CD4-positive, alpha-beta T cell treated with Interleukin-6 for 4 hours (primary cell): ENCODE measurements at regions not wholly inside any gene's neighbourhood (a gene's known extent, or its start where the extent isn't known, plus 50 kb on each side); places are given as distances from the start of the nearest gene placed in this dataset.

Experiments
- DNase-seq: peaks from one replicate; pipeline ENCODE4 v3.0.0-alpha.2; 2020; ENCODE audit warnings: mixed read lengths

DNA sequence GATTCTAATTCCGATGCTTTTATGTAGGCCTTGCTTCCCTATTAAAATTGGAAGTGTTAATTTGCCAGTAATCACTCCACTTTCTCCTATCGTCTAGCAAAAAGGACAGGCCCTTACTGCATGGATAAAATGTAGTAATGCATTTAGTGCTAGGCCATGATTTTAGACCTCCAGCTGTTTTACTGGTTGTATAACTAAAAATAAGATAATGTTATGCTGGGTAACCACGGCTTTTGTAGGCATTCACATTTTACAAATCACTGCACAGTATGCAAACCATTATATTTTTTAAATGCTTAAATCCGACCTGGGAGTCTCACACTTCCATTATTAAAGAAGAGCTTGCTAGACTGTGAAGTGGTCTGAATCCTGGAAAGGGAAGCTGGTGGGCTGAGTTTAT lies 179.5 kb downstream of the TFAP2A start:
- DNase-seq, result no peak

DNA sequence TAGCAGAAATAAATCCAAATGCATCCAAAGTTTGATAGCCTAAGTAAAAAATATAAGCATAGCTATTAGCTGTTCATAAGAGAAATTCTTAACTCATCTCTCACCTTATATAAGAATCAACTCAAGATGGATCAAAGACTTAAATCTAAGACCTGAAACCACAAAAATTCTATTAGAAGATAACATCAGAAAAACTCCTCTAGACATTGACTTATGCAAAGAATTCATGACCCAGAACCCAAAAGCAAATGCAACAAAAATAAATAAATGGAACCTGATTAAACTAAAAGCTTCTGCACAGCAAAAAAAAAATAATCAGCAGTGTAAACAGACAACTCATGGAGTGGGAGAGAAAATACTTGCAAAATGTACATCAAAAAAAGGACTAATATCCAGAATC lies 184.3 kb downstream of the TFAP2A start:
- DNase-seq, result no peak

DNA sequence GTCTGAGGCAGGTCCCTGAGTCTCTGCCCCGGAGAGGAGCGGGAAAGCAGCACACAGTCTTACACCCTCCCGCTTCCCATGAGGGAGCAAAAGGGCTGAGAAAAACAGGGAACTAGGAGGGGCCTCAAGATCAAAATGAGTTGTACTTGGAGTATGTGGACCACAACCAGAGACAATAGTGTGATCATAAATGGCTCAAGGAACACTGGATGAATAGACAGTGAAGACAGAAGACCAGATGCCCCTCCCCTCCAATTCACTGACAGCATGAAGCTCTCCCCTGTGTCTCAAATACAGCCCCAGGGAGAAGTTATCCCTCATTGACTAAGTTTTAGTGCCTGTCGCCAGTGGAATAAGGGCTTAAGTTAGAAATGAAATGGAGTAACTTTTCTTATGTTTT lies 191.0 kb downstream of the TFAP2A start:
- no peak for DNase-seq

- DNase-seq, result no peak
Measured at GRCh38 chr6:10221178-10221577, 193.7 kb downstream of the TFAP2A start.

- DNase-seq, result no peak
Measured at GRCh38 chr6:10219510-10219909, 195.4 kb downstream of the TFAP2A start.

- DNase-seq, result no peak
Measured at GRCh38 chr6:10217111-10217510, 197.8 kb downstream of the TFAP2A start.

- DNase-seq, result no peak
Measured at GRCh38 chr6:10215326-10216110, 199.4 kb downstream of the TFAP2A start.

DNA sequence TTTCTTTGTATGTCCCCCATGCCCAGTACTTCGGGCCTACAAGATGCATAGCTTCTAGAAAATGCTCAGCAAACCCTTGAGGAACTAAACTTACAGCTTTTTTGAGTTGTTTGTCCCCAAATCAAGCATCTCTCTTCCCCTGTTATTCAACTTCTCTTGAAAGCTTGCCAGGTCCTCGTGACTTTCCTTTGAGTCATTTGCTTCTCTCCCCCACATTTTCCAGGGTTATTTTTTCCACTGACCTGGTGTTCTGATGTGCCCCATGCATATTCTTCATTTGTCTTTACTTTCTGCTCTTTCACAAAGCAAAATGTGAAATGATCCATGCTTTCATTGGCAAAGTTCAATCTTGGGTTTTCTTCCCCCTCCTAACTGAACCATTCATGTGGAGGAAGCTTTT lies 204.8 kb downstream of the TFAP2A start:
- DNase-seq, result no peak

- DNase-seq, result no peak
Measured at GRCh38 chr6:10205892-10206291, 209.0 kb downstream of the TFAP2A start.

DNA sequence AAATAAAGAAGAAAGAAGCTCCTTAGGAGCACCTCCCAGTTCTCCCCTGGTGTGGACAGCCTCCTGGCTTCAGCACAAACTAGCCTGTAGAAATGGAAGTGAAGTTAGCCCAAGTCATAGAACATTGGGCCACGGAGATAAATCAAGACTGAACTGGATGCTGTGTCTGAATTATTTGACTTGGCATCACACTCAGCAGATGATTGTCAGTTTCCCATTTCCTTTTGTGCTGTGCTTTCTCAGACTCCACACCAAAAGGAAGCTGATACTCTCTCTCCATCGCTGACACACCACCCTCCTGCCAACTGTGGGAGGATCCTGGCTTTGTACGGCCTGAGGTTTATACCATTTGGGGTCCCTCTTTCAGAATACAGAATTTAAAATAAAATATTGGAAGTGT lies 209.8 kb downstream of the TFAP2A start:
- DNase-seq, result no peak

- DNase-seq, result no peak
Measured at GRCh38 chr6:10203651-10204050, 211.2 kb downstream of the TFAP2A start.

DNA sequence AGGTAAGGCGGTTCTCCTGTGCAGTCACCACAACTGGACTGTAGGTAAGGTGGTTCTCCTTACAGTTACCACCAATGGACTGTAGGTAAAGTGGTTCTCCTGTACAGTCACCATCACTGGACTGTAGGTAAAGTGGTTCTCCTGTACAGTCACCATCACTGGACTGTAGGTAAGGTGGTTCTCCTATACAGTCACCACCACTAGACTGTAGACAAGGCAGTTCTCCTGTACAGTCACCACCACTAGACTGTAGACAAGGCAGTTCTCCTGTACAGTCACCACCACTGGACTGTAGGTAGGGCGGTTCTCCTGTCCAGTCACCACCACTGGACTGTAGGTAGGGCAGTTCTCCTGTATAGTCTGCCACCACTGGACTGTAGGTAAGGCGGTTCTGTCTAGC lies 212.3 kb downstream of the TFAP2A start:
- DNase-seq, result no peak

- DNase-seq, result no peak
Measured at GRCh38 chr6:10201606-10202510, 213.0 kb downstream of the TFAP2A start.

DNA sequence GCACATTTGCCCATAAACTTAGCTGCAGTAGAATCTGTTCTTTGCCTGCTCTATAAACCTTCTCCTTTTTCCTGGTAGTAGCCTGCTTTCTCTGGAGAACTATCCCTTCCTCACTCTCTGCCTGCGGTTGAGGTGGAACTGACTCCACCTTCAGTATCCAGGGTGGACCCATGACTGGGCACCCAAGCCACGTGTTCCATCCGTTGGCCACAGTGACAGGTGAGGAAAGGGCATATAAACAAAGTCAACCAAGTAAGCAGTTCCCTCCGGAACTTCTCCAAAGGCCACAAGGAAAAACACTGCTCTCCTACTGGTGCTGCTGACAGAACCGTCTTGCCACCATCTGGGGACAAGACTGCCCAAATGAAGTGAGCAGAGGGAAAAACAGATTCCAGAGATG lies 218.8 kb downstream of the TFAP2A start:
- no peak for DNase-seq

DNA sequence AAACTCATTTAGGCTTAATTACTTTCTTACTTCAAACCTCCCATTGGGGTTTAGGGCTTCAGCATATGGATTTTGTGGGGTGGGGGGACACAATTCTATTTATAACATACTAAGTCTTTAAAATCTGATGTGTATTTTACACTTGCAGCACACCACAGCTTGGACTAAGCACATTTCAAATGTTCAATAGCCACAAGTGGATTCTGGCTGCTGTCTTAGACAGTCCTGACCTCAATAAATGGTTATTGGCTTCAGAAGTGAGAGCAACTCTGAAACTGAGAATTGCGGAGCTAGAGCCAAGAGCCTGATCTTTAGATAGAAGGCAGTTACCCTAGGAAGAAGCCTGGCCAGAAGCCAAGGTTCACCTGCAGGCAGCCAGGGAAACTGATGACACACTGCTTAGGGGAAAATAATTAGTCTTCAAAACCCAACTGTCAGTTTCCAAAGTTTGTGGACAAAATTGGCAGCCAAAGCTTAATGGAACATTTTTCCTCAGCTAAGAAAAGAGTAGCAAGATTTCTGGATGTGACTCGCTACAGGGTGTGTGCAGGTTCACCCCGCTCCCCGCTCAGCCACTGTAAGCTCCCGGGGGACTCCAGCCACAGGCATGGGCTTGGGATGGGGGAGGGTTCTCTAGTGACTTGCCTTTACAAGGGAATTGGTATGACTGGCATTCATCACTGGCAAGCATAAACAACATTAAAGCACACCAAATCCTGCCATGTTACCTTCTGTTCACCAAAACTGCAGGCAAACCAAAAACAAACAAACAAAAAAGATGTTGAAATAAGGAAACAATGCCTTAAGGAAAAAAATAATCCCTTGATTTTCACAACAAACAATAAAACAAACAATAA lies 219.8 kb downstream of the TFAP2A start:
- DNase-seq, result no peak

DNA sequence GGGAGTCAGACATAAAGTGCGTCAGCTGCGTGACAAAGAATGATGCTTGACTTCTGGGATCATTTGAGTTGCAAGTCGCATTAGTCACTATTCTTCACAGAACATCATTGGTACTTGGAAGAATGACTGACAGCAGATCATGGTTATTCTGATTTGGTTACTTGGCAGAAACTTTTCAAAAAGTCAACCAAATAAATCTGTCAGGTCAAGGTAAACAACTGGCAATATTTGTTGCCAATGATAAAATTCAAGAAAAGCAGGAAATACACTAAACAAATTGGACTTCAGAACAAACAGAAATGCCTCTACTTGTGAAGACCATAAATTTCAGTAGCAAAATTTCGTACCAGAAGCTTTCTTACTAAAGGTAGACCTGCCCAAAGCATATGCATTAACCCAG lies 221.6 kb downstream of the TFAP2A start:
- no peak for DNase-seq

DNA sequence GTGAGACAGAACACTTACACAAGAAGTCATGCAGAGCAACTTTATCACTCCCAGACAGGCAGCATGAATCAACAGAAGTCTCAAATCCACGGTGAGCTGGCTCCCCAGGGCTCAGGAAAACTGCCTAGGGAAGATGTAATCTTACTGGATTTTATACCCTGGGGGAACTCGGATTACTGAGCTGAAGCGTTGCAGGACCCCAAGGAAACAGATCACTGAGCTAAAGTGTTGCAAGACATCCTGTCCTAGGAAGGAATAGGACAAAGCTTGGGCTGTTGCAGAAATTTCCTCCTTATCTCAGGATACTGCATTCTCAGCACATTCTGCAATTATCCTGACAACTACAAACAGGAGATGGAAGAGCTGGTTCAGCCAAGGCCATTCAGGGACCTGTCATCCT lies 224.8 kb downstream of the TFAP2A start:
- DNase-seq, result no peak

DNA sequence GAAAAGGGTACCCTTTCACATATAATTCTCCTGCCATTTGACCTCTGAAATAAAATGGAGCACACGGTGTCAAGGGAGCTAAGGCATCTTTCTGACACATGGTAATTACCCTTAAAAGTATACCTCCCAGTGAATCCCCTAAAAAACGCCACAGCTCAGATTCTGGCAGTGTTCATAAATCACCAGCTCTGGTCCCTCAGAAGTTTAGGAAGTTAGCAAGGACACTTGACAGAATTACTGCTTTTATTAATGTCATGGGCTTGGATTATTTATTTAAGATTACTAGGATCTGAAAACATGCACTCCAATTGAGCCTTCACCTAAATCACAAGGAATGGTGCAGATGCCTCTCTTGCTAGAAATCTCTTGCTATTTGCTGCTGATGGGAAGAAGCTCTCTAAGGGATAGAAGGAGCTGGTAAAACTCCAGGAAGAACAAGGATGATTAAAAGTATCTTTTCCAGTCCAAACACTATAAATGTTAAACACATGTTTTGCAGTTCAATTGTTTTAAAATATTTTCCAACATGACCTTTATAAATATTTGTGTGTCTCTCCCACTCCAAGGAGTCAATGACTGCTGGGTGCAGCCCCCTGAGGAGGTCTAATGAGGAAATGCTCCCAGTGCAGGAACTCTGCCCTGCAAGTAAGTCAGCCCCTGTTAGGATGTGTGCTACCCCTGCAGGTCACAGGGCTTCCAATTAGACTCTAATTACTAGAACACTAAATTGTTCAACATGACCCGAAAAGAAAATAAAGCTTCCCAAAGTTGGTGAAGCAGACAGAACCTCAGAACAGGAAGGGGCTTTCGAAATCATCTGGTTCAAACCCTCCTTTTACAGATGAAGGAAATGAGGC lies 230.3 kb downstream of the TFAP2A start:
- no peak for DNase-seq

- no peak for DNase-seq
Measured at GRCh38 chr6:10180138-10181074, 234.5 kb downstream of the TFAP2A start.

- DNase-seq, result no peak
Measured at GRCh38 chr6:10177704-10178103, 237.2 kb downstream of the TFAP2A start.

- DNase-seq, result no peak
Measured at GRCh38 chr6:10175362-10175761, 239.5 kb downstream of the TFAP2A start.
